ENCODE measurements at regions not wholly inside any gene's neighbourhood (a gene's known extent, or its start where the extent isn't known, plus 50 kb on each side); places are given as distances from the start of the nearest gene placed in this dataset.

- no peaks in the 10 kb centered on the region for H3K27me3 ChIP-seq (ENCODE audit: control insufficient read depth, insufficient read depth, low read length)
- no peak overlapping the region for H2AK9ac ChIP-seq (replicated peaks; ENCODE audit: low read depth, low read length, poor library complexity)
- CTCF ChIA-PET: no interaction called here
- no peak overlapping the region for H2BK15ac ChIP-seq (ENCODE audit: low read depth, low read length)
- no peak overlapping the region for H4K91ac ChIP-seq (ENCODE audit: insufficient read depth, low read depth, low read length)
- no peak for TF ChIP-seq FOS (IDR thresholded peaks at IDR 0.05; ENCODE audit: low read depth, low read length)
- TF ChIP-seq MAFK (IDR thresholded peaks at IDR 0.05; ENCODE audit: low read depth, low read length): no peak
- no peak for TF ChIP-seq SMC3 (IDR thresholded peaks at IDR 0.05; ENCODE audit: low read depth, low read length)
- TF ChIP-seq MXI1 (IDR thresholded peaks at IDR 0.05; ENCODE audit: borderline replicate concordance, low read depth, low read length): no peak
- TF ChIP-seq RCOR1 (IDR thresholded peaks at IDR 0.05; ENCODE audit: insufficient replicate concordance, low read length): no peak
- TF ChIP-seq MAZ (IDR thresholded peaks at IDR 0.05; ENCODE audit: borderline replicate concordance, low read depth, low read length): no peak
- no peak for TF ChIP-seq POLR2A (IDR thresholded peaks at IDR 0.05; ENCODE audit: low read depth, low read length)
- no peak for TF ChIP-seq CHD1 (IDR thresholded peaks at IDR 0.05; ENCODE audit: low read depth, low read length)
- TF ChIP-seq, protein P1, sequence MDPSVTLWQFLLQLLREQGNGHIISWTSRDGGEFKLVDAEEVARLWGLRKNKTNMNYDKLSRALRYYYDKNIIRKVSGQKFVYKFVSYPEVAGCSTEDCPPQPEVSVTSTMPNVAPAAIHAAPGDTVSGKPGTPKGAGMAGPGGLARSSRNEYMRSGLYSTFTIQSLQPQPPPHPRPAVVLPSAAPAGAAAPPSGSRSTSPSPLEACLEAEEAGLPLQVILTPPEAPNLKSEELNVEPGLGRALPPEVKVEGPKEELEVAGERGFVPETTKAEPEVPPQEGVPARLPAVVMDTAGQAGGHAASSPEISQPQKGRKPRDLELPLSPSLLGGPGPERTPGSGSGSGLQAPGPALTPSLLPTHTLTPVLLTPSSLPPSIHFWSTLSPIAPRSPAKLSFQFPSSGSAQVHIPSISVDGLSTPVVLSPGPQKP (IDR thresholded peaks at IDR 0.05; ENCODE audit: borderline replicate concordance, low read depth, low read length): no peak
- TF ChIP-seq RFX5 (IDR thresholded peaks at IDR 0.05; ENCODE audit: low read depth, low read length): no peak
- no peak for TF ChIP-seq CEBPB (IDR thresholded peaks at IDR 0.05; ENCODE audit: low read depth, low read length)
- no peak for TF ChIP-seq BHLHE40 (IDR thresholded peaks at IDR 0.05; ENCODE audit: low read depth, low read length)
- no peak for TF ChIP-seq USF2 (IDR thresholded peaks at IDR 0.05; ENCODE audit: low read depth, low read length)
- TF ChIP-seq NFE2L2 (IDR thresholded peaks at IDR 0.05; ENCODE audit: low read depth, low read length): no peak
- no peak for TF ChIP-seq RAD21 (IDR thresholded peaks at IDR 0.05; ENCODE audit: low read length)
- no peak for TF ChIP-seq CTCF (conservative IDR thresholded peaks at IDR 0.05; ENCODE audit: low read depth, low read length)
- no peak overlapping the region for H3K27ac ChIP-seq (ENCODE audit: insufficient read depth, low read length)
- no peaks in the 10 kb centered on the region for H3K9me1 ChIP-seq (ENCODE audit: insufficient read depth, low read length)
- H2BK5ac ChIP-seq (ENCODE audit: low read depth, low read length, poor library complexity, severe bottlenecking): no peak overlapping the region
- no peak overlapping the region for H4K8ac ChIP-seq (ENCODE audit: low read depth in 2 of 2, low read length in 2 of 2)
- H3K23ac ChIP-seq (ENCODE audit: low read depth, low read length): no peak overlapping the region
- no peak overlapping the region for H4K5ac ChIP-seq (ENCODE audit: low read depth, low read length)
- 0 out of 2 replicates have a peak, but pooled peaks cover 2% of the 10 kb centered on the region for H3K9me3 ChIP-seq (ENCODE audit: control insufficient read depth, insufficient read depth, low read length)
- ATAC-seq (ENCODE audit: low read depth) (no peak), DNase-seq (no peak)
- H3K4me1 ChIP-seq (ENCODE audit: control insufficient read depth, insufficient read depth, low read length): no peaks in the 10 kb centered on the region
- POLR2A ChIA-PET (ENCODE audit: unreplicated experiment): interaction anchor here (0.6 kb wide), 1 partner anchor 807 kb away, joined by 3 read pairs; no protein-coding TSS in a partner anchor
- no peak overlapping the region for H2AFZ ChIP-seq (replicated peaks; ENCODE audit: low read length, poor library complexity)
- no peak overlapping the region for H3K18ac ChIP-seq (ENCODE audit: low read depth, low read length)
- no peak overlapping the region for H3K4ac ChIP-seq (ENCODE audit: low read depth, low read length)
- H3K9ac ChIP-seq (ENCODE audit: low read depth, low read length): no peak overlapping the region
- no peak overlapping the region for H2BK120ac ChIP-seq (ENCODE audit: low read depth, low read length)
- no peak overlapping the region for H3K14ac ChIP-seq (replicated peaks; ENCODE audit: low read depth, low read length)
- H3K56ac ChIP-seq (ENCODE audit: extremely low read depth, insufficient read depth, low read length): no peak overlapping the region
- BruUV-seq (replicated peaks): no TSS peak
- H3K4me3 ChIP-seq (ENCODE audit: insufficient read depth, low read depth, low read length): no peak overlapping the region
- no peaks in the 10 kb centered on the region for H4K20me1 ChIP-seq (ENCODE audit: insufficient read depth, low read length)
- H2BK20ac ChIP-seq (ENCODE audit: low read depth, low read length): no peak overlapping the region
- no peak overlapping the region for H2AK5ac ChIP-seq (ENCODE audit: low read depth, low read length)
- dilution Hi-C loops (cut with HindIII; ENCODE audit: low sequenced_read_pairs, unreplicated experiment) (no loop called here), in situ Hi-C loops (cut with MboI; ENCODE audit: low sequenced_read_pairs) (no loop called here), intact Hi-C loops (cut with micrococcal nuclease) (no loop called here)
- H3K36me3 ChIP-seq (ENCODE audit: control insufficient read depth, insufficient read depth, low read length): no peaks in the 10 kb centered on the region
- no peaks in the 10 kb centered on the region for H3K79me1 ChIP-seq (ENCODE audit: low read depth in 1 of 2, low read length in 2 of 2)
- H3K4me2 ChIP-seq (ENCODE audit: low read depth, low read length): no peak overlapping the region
- WGBS, 2 experiments (ENCODE audit: extremely low coverage in 2 of 2, insufficient read length in 1 of 2): no CpG with 5 or more reads among the region's 2 CpGs
Measured at GRCh38 chr11:80457823-80458222, 1017.0 kb upstream of the TENM4 start.
